A549 (cell line): ENCODE measurements at regions not wholly inside any gene's neighbourhood (a gene's known extent, or its start where the extent isn't known, plus 50 kb on each side); places are given as distances from the start of the nearest gene placed in this dataset.

Experiments used
- ATAC-seq, 2 experiments: fragments of 200-7000 bp in 1 of 2; fragments of >200 bp in 1 of 2; cut with Nextera tagmentation in 1 of 2; cut with Tn5 transposase in 1 of 2; 3 replicates each; pipeline versions ENCODE4 v1.8.0 to v1.9.1; 2018 to 2020; ENCODE audit warnings: mild to moderate bottlenecking in 1 of 2, moderate library complexity in 1 of 2
- CTCF ChIA-PET: fragments of 300-600 bp; sonication (Branson Sonifier 250); formaldehyde crosslinking; extraction: SDS; loops from one replicate; lab custom pipeline; 2021; ENCODE audit warnings: antibody characterized with exemption, inconsistent platforms; lab: Yijun Ruan, JAX
- POLR2A ChIA-PET: fragments of 350-600 bp; formaldehyde crosslinking; extraction: SDS; loops from one replicate; lab custom pipeline; 2021; ENCODE audit warnings: antibody characterized with exemption, inconsistent platforms; lab: Yijun Ruan, JAX
- DNase-seq, 2 experiments: peaks; one replicate each; pipeline versions ENCODE4 v3.0.0 to v3.0.0-alpha.2; 2011 to 2016; ENCODE audit warnings: low read depth in 1 of 2, low spot score in 1 of 2
- FAIRE-seq: peaks from 2 replicates; lab custom pipeline; 2011; peaks lifted over from hg19 to GRCh38; lab: Jason Lieb, UNC
- H3K27ac ChIP-seq, 2 experiments: fragments of >200 bp; sonication (Bioruptor Twin); formaldehyde crosslinking; 3 replicates each; pipeline ENCODE4 v1.5.1; 2016 to 2017
- H3K4me1 ChIP-seq: fragments of >200 bp; sonication (Bioruptor Twin); formaldehyde crosslinking; 3 replicates; pipeline ENCODE4 v1.6.1; 2016
- H3K4me2 ChIP-seq: fragments of >200 bp; sonication (Bioruptor Twin); formaldehyde crosslinking; 3 replicates; pipeline ENCODE4 v1.6.1; 2016
- H3K4me3 ChIP-seq: fragments of >200 bp; sonication (Bioruptor Twin); formaldehyde crosslinking; 3 replicates; pipeline ENCODE4 v1.5.1; 2016
- H3K9me3 ChIP-seq: fragments of >200 bp; sonication (Bioruptor Twin); formaldehyde crosslinking; 3 replicates; pipeline ENCODE4 v1.6.1; 2016
- BHLHE40 ChIP-seq: IDR thresholded peaks from 2 replicates; pipeline ENCODE4 v1.6.1; 2012; ENCODE audit warnings: low read depth, low read length, inconsistent platforms
- CHD4 ChIP-seq: fragments of 200-600 bp; sonication (generic); IDR thresholded peaks from 2 replicates; pipeline ENCODE4 v1.6.1; 2016; ENCODE audit warnings: antibody characterized with exemption, mild to moderate bottlenecking, borderline replicate concordance
- EHF ChIP-seq: fragments of 250-450 bp; sonication (Bioruptor Pico); IDR thresholded peaks from 2 replicates; pipeline ENCODE4 v1.5.0; 2020; ENCODE audit warnings: mild to moderate bottlenecking
- EP300 ChIP-seq, 2 experiments: fragments of >200 bp; sonication (Bioruptor Twin); formaldehyde crosslinking; IDR thresholded peaks; 2 replicates in 1 of 2; 3 replicates in 1 of 2; pipeline ENCODE4 v1.6.1; 2016 to 2017
- ESRRA ChIP-seq: fragments of 150-350 bp; IDR thresholded peaks from 2 replicates; pipeline ENCODE4 v1.6.1; 2014; ENCODE audit warnings: mild to moderate bottlenecking, low read length, borderline replicate concordance
- FOXS1 ChIP-seq: fragments of 250-450 bp; sonication (Bioruptor Pico); IDR thresholded peaks from 2 replicates; pipeline ENCODE4 v1.5.0; 2020; ENCODE audit warnings: mild to moderate bottlenecking, moderate library complexity
- GATA3 ChIP-seq: IDR thresholded peaks from 2 replicates; pipeline ENCODE4 v1.6.1; 2012; ENCODE audit warnings: borderline replicate concordance
- HDAC2 ChIP-seq: fragments of 200-600 bp; sonication (generic); IDR thresholded peaks from 2 replicates; pipeline ENCODE4 v1.6.1; 2016
- HES2 ChIP-seq: fragments of >200 bp; sonication (Bioruptor Twin); formaldehyde crosslinking; IDR thresholded peaks from 2 replicates; pipeline ENCODE4 v1.6.1; 2016
- HOXB13 ChIP-seq: fragments of 250-450 bp; sonication (Bioruptor Pico); IDR thresholded peaks from 2 replicates; pipeline ENCODE4 v1.5.0; 2020; ENCODE audit warnings: low read depth, mild to moderate bottlenecking, moderate library complexity
- NFE2L2 ChIP-seq: fragments of 150-350 bp; conservative IDR thresholded peaks from 2 replicates; pipeline ENCODE4 v1.6.1; 2014; ENCODE audit warnings: low read length
- NR3C1 ChIP-seq: fragments of >200 bp; sonication (Bioruptor Twin); formaldehyde crosslinking; IDR thresholded peaks from 3 replicates; pipeline ENCODE4 v1.6.1; 2017
- POLR2AphosphoS2 ChIP-seq: conservative IDR thresholded peaks from 2 replicates; pipeline ENCODE4 v1.6.1; 2012; ENCODE audit warnings: low read length, improper control_type of control experiment, inconsistent platforms
- RARB ChIP-seq: fragments of 250-450 bp; sonication (Bioruptor Pico); IDR thresholded peaks from 2 replicates; pipeline ENCODE4 v1.8.0; 2021; ENCODE audit warnings: mild to moderate bottlenecking, moderate library complexity
- RCOR1 ChIP-seq: fragments of 150-350 bp; IDR thresholded peaks from 2 replicates; pipeline ENCODE4 v1.6.1; 2014; ENCODE audit warnings: antibody characterized with exemption, low read length, low read depth
- REST ChIP-seq: fragments of 200-600 bp; sonication (generic); IDR thresholded peaks from 2 replicates; pipeline ENCODE4 v1.6.1; 2016; ENCODE audit warnings: antibody characterized with exemption, mild to moderate bottlenecking, moderate library complexity
- SMC3 ChIP-seq: fragments of >200 bp; sonication (Bioruptor Twin); formaldehyde crosslinking; IDR thresholded peaks from 3 replicates; pipeline ENCODE4 v1.6.1; 2018; ENCODE audit warnings: inconsistent platforms
- TFCP2L1 ChIP-seq: fragments of 250-450 bp; sonication (Bioruptor Pico); IDR thresholded peaks from 2 replicates; pipeline ENCODE4 v1.5.0; 2021; ENCODE audit warnings: mild to moderate bottlenecking
- ZNF302 ChIP-seq: fragments of 250-450 bp; sonication (Bioruptor Pico); IDR thresholded peaks from 2 replicates; pipeline ENCODE4 v1.9.0; 2021; ENCODE audit warnings: inconsistent platforms, mild to moderate bottlenecking, moderate library complexity
- WGBS: methylation state at CpG from one replicate; pipeline ENCODE4 v1.1.6; 2017; ENCODE audit errors: missing lambda C conversion rate; 5-methylcytosine and 5-hydroxymethylcytosine counted together

DNA sequence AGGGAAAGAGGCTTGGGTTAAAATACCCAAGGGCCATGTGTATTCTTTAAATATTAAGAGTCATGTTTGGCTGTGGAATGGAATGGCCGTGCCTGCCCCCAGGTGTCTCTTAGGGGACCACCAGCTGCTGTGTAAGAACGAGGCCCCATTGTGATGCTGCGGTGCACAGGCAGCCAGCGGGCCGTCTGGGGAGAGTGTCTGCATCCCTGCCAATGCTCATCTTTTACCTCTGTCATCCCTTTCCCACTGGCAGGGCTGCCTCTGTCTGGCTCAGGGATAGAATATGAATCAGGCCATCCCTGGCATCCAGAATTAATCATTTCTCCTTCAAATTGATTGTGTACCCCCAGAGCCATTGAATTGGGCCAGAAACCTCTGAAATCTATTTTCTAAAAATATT is 137.8 kb upstream of the GALNT17 start (continued):
- no peak for TF ChIP-seq REST
- TF ChIP-seq TFCP2L1 (CRISPR knock-in tag), result no peak
- TF ChIP-seq RCOR1, result no peak
- TF ChIP-seq NR3C1, result no peak

GRCh38 chr7:70997261-70997660 is 134.7 kb upstream of the GALNT17 start:
- 0% methylated on average over 1 of the region's 1 CpG for WGBS
- Histone ChIP-seq H3K4me1 (no peaks in the 10 kb centered on the region), H3K9me3 (no peaks in the 10 kb centered on the region; the same call in 2 of the 3 replicates), H3K27ac (no peak overlapping the region)
- ChIA-PET POLR2A (no interaction called here), CTCF (interaction anchor here (0.6 kb wide), 1 partner anchor 1897 kb away, joined by 5 read pairs; no protein-coding TSS in a partner anchor)
- ATAC-seq (no peak), FAIRE-seq (no peak)
- TF ChIP-seq GATA3, result no peak
- TF ChIP-seq FOXS1, result no peak
- no peak for TF ChIP-seq ESRRA
- no peak for TF ChIP-seq NFE2L2
- TF ChIP-seq TFCP2L1 (CRISPR knock-in tag), result no peak
- TF ChIP-seq SMC3, result no peak
- no peak for TF ChIP-seq CHD4
- TF ChIP-seq, all 56 proteins: peak for 0
- Histone ChIP-seq H3K4me3 (no peak overlapping the region), H3K4me2 (no peak overlapping the region)
- DNase-seq, result no peak

DNA sequence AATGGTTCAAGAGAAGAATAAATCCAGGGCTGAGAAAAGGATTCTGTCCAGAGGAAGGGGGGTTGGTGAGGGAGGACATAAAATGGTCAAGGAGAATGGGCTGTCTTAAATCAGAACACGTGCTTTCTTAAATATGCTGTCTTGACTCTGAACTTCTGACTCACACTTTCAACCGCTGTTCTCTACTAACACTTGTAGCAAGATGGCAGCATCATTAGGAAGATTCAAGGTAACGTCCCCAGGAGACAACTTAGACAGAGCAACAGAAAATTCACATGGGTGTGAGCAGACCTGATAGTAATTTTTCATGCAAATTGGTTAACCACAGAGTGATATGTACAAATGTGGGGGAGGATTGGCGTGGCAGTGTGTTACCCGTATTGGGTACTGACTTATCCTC is 126.8 kb upstream of the GALNT17 start:
- DNase-seq, result no peak
- 9% methylated on average over 5 of the region's 5 CpGs for WGBS
- Histone ChIP-seq H3K9me3 (no peaks in the 10 kb centered on the region), H3K27ac (no peak overlapping the region), H3K4me1 (no peaks in the 10 kb centered on the region), H3K4me3 (no peak overlapping the region), H3K4me2 (no peak overlapping the region)
- no peak for FAIRE-seq
- CTCF ChIA-PET, result no interaction called here
- no peak for TF ChIP-seq HDAC2
- TF ChIP-seq EP300 (IDR thresholded peaks at IDR 0.05), result no peak
- TF ChIP-seq HES2, result no peak
- no peak for TF ChIP-seq ZNF302 (CRISPR knock-in tag)
- TF ChIP-seq EHF (CRISPR knock-in tag), result no peak
- no peak for TF ChIP-seq RCOR1
- TF ChIP-seq REST, result no peak
- no peak for TF ChIP-seq BHLHE40
- TF ChIP-seq POLR2AphosphoS2, result no peak
- TF ChIP-seq HOXB13, result no peak
- TF ChIP-seq RARB, result no peak
- ATAC-seq, result no peak
- POLR2A ChIA-PET, result no interaction called here
